Fibroblast of pulmonary artery (primary cell): ENCODE measurements at regions not wholly inside any gene's neighbourhood (a gene's known extent, or its start where the extent isn't known, plus 50 kb on each side); places are given as distances from the start of the nearest gene placed in this dataset.
"Not testable (repeated sequence)": the region's sequence is repeated elsewhere in the genome, so short reads cannot be mapped to it uniquely, and the experiment has no call there.

Experiments used
- DNase-seq: peaks from one replicate; pipeline ENCODE4 v3.0.0-alpha.2; 2010; ENCODE audit warnings: low read depth
- H3K4me3 ChIP-seq: replicated peaks from 2 replicates; pipeline ENCODE4 v1.5.1; 2011; ENCODE audit warnings: low read depth, mild to moderate bottlenecking, control low read depth, low read length, moderate library complexity
- CTCF ChIP-seq: IDR thresholded peaks from 2 replicates; pipeline ENCODE4 v1.5.1; 2011; ENCODE audit warnings: mild to moderate bottlenecking, control low read depth, low read length, inconsistent platforms; ENCODE audit errors: missing control alignments

DNA sequence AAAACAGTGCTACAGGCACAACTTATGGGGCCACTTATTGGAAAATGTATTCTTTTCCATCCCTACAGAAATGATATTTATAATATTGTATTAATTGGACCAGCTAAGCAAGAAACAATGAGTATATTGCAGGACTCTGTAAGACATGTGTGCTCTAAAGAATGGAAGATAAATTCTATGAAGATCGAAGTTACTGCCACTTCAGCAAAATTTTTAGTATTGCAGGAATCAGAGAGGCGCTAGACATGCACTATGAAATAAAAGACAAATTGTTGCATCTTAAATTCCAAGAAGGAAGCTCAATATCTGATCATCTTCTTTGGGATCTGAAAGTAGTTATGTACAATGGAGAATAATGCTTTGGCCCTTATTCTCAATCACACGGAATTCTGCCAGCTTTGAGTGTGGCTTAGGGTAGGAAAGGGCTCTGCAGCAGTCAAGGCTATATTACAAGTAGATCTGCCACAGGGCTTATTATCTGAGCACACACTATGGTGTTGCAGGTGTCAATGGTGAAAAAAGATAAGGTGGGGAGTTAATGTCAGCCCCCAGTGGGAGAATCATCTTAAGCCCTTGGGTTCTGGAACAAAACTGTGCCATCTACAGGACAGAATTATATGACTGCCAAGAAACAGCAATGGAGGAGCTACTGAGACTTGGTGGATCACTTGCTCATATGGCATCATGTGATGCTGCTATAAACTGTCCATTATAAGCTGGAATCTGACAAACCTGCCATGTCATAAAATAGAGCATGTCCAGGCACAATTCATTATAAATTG lies 334.0 kb upstream of the NDST3 start:
- DNase-seq: no peak
- H3K4me3 ChIP-seq: no peak overlapping the region
- TF ChIP-seq CTCF: no peak

GRCh38 chr4:117702353-117702752 lies 331.9 kb upstream of the NDST3 start:
- no peak for TF ChIP-seq CTCF
- no peak overlapping the region for H3K4me3 ChIP-seq
- DNase-seq: no peak

DNA sequence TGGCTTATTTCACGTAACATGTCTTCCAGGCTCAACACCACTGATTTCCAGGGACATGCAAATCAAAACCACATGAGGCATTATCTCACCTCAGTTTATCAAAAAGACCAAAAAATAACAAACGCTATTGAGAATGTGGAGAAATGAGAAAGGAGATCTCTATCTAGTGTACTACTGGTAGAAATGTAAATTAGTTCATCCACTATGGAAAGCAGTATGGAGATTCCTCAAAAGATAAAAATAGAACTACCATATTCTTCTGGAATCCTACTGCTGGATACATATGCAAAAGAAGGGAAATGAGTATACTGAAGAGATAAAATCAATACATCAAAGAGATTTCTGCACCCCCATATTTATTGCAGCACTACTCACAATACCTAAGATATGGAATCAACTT lies 329.6 kb upstream of the NDST3 start:
- no peak for TF ChIP-seq CTCF
- no peak for DNase-seq

DNA sequence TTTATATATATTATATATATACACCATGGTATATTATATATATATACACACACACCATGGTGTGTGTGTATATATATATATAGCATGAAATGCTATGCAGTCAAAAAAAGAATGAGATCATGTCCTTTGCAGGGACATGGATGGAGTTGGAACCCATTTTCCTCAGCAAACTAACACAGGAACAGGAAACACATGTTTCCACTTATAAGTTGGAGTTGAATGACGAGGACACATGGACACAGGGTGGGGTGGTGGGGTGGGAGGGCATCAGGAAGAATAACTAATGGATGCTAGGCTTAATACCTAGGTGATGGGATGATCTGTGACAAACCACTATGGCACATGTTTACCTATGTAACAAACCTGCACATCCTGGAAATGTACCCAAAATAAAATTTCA lies 293.6 kb upstream of the NDST3 start:
- TF ChIP-seq CTCF: no peak
- H3K4me3 ChIP-seq: no peak overlapping the region
- no peak for DNase-seq

More for the DNA sequence above, 329.6 kb upstream of the NDST3 start:
- no peak overlapping the region for H3K4me3 ChIP-seq

- not testable (repeated sequence) for DNase-seq
Observed at GRCh38 chr4:117745379-117745778, 288.9 kb upstream of the NDST3 start.

DNA sequence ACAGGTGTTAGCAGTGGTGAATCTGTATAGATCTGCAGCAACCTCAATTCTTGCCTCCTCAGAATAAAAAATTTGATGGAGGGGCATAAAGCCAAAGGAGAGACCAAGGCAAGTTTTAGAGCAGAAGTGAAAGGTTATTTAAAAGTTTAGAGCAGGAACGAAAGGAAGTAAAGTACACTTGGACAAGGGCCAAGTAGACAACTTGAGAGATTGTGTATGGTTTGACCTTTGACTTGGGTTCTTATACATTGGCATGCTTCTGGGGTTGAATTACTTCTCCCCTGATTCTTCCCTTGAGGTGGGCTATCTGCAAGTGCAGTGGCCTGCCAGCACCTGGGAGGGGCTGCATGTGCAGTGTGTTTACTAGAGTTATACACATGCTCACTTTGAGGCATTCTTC lies 278.8 kb upstream of the NDST3 start:
- H3K4me3 ChIP-seq: no peak overlapping the region
- DNase-seq: no peak
- TF ChIP-seq CTCF: no peak

More at GRCh38 chr4:117745379-117745778, 288.9 kb upstream of the NDST3 start:
- H3K4me3 ChIP-seq: not testable (repeated sequence)

GRCh38 chr4:117768610-117769009 lies 265.7 kb upstream of the NDST3 start:
- DNase-seq: no peak
- no peak overlapping the region for H3K4me3 ChIP-seq
- no peak for TF ChIP-seq CTCF
